GM23248 (cell line): ENCODE measurements at regions not wholly inside any gene's neighbourhood (a gene's known extent, or its start where the extent isn't known, plus 50 kb on each side); places are given as distances from the start of the nearest gene placed in this dataset.

ENCODE experiments used
- DNase-seq: peaks from one replicate; pipeline ENCODE4 v3.0.0-alpha.2; 2015
- H2AFZ ChIP-seq: fragments of 200-600 bp; sonication (generic); 2 replicates; pipeline ENCODE4 v1.6.1; 2016; ENCODE audit warnings: antibody characterized with exemption
- H3F3A ChIP-seq: fragments of 200-600 bp; sonication (generic); 2 replicates; pipeline ENCODE4 v1.6.1; 2016; ENCODE audit warnings: mild to moderate bottlenecking, antibody characterized with exemption, mixed run types; ENCODE audit not compliant: insufficient read depth
- H3K27ac ChIP-seq: fragments of 200-600 bp; sonication (generic); 2 replicates; pipeline ENCODE4 v1.5.1; 2016; ENCODE audit warnings: mild to moderate bottlenecking
- H3K27me3 ChIP-seq: fragments of 200-600 bp; sonication (generic); replicated peaks from 2 replicates; pipeline ENCODE4 v1.6.1; 2016; ENCODE audit warnings: mild to moderate bottlenecking; ENCODE audit not compliant: insufficient read depth
- H3K36me3 ChIP-seq: fragments of 200-600 bp; sonication (generic); 2 replicates; pipeline ENCODE4 v1.6.1; 2016; ENCODE audit warnings: low read depth, mild to moderate bottlenecking
- H3K4me1 ChIP-seq: fragments of 200-600 bp; sonication (generic); 2 replicates; pipeline ENCODE4 v1.6.1; 2016; ENCODE audit warnings: mild to moderate bottlenecking; ENCODE audit not compliant: insufficient read depth
- H3K4me2 ChIP-seq: fragments of 200-600 bp; sonication (generic); one replicate; pipeline ENCODE4 v1.6.1; 2016; ENCODE audit warnings: mild to moderate bottlenecking; ENCODE audit not compliant: unreplicated experiment
- H3K4me3 ChIP-seq: fragments of 200-600 bp; sonication (generic); 2 replicates; pipeline ENCODE4 v1.5.1; 2016; ENCODE audit warnings: mild to moderate bottlenecking
- H3K79me2 ChIP-seq: fragments of 200-600 bp; sonication (generic); 2 replicates; pipeline ENCODE4 v1.6.1; 2016; ENCODE audit warnings: mild to moderate bottlenecking; ENCODE audit not compliant: insufficient read depth
- H3K9ac ChIP-seq: fragments of 200-600 bp; sonication (generic); 2 replicates; pipeline ENCODE4 v1.6.1; 2016; ENCODE audit warnings: mild to moderate bottlenecking
- H3K9me2 ChIP-seq: fragments of 200-600 bp; sonication (generic); 2 replicates; pipeline ENCODE4 v1.6.1; 2016; ENCODE audit warnings: mixed run types, mild to moderate bottlenecking, moderate library complexity; ENCODE audit not compliant: insufficient read depth
- H3K9me3 ChIP-seq: fragments of 200-600 bp; sonication (generic); one replicate; pipeline ENCODE4 v1.6.1; 2017; ENCODE audit warnings: low read depth
- H4K20me1 ChIP-seq: fragments of 200-600 bp; sonication (generic); 2 replicates; pipeline ENCODE4 v1.6.0; 2016; ENCODE audit not compliant: insufficient read depth
- EZH2 ChIP-seq: fragments of 200-600 bp; sonication (generic); IDR thresholded peaks from 2 replicates; pipeline ENCODE4 v1.6.1; 2018; ENCODE audit warnings: antibody characterized with exemption, mild to moderate bottlenecking; ENCODE audit not compliant: insufficient read depth, poor library complexity, severe bottlenecking
- EZH2phosphoT487 ChIP-seq: fragments of 200-600 bp; sonication (generic); IDR thresholded peaks from 2 replicates; pipeline ENCODE4 v1.6.1; 2018; ENCODE audit warnings: antibody characterized with exemption, moderate library complexity, mild to moderate bottlenecking, low read depth; ENCODE audit not compliant: insufficient read depth
- WGBS, 2 experiments: methylation state at CpG; one replicate each; pipeline ENCODE4 v1.1.6; 2015 to 2017; ENCODE audit warnings: low lambda C conversion rate in 2 of 2, low coverage in 1 of 2; ENCODE audit errors: missing lambda C conversion rate in 2 of 2; 5-methylcytosine and 5-hydroxymethylcytosine counted together
- in situ Hi-C: fragments of 300-500 bp; cut with MboI; formaldehyde crosslinking; loops from 2 replicates; pipeline ENCODE4 v1.15.0; 2020

GRCh38 chr2:16102976-16103380, 162.6 kb downstream of the MYCN start:
- no peaks in the 10 kb centered on the region for H3F3A ChIP-seq
- no peaks in the 10 kb centered on the region for H3K79me2 ChIP-seq
- no peaks in the 10 kb centered on the region for H4K20me1 ChIP-seq
- H3K4me1 ChIP-seq = no peaks in the 10 kb centered on the region
- no peak overlapping the region for H3K4me3 ChIP-seq
- in situ Hi-C loops = no loop called here
- H3K9me3 ChIP-seq = no peaks in the 10 kb centered on the region
- no peaks in the 10 kb centered on the region for H3K36me3 ChIP-seq
- no peak overlapping the region for H3K9ac ChIP-seq
- no peak overlapping the region for H2AFZ ChIP-seq
- 16 to 22% methylated on average over 16 of the region's 16 CpGs for WGBS, 2 experiments
- no peak for DNase-seq
- no peak overlapping the region for H3K4me2 ChIP-seq
- H3K9me2 ChIP-seq = no peaks in the 10 kb centered on the region
- H3K27ac ChIP-seq = no peak overlapping the region
- H3K27me3 ChIP-seq = no peaks in the 10 kb centered on the region
- no peak for TF ChIP-seq EZH2
- TF ChIP-seq EZH2phosphoT487 = no peak

- H3K27me3 ChIP-seq = no peaks in the 10 kb centered on the region
- WGBS, 2 experiments = 12 to 14% methylated on average over 13 to 14 of the region's 14 CpGs
- H3K4me3 ChIP-seq = no peak overlapping the region
- no peak overlapping the region for H3K4me2 ChIP-seq
- in situ Hi-C loops = no loop called here
- H3K9me2 ChIP-seq = no peaks in the 10 kb centered on the region
- no peaks in the 10 kb centered on the region for H3K79me2 ChIP-seq
- no peaks in the 10 kb centered on the region for H3K9me3 ChIP-seq
- no peak overlapping the region for H2AFZ ChIP-seq
- no peaks in the 10 kb centered on the region for H3K36me3 ChIP-seq
- no peaks in the 10 kb centered on the region for H4K20me1 ChIP-seq
- no peak overlapping the region for H3K27ac ChIP-seq
- DNase-seq = no peak
- TF ChIP-seq EZH2 (no peak), EZH2phosphoT487 (no peak)
- no peak overlapping the region for H3K9ac ChIP-seq
- H3F3A ChIP-seq = no peaks in the 10 kb centered on the region
- no peaks in the 10 kb centered on the region for H3K4me1 ChIP-seq
Observed at GRCh38 chr2:16102358-16102975, 162.1 kb downstream of the MYCN start.

DNA sequence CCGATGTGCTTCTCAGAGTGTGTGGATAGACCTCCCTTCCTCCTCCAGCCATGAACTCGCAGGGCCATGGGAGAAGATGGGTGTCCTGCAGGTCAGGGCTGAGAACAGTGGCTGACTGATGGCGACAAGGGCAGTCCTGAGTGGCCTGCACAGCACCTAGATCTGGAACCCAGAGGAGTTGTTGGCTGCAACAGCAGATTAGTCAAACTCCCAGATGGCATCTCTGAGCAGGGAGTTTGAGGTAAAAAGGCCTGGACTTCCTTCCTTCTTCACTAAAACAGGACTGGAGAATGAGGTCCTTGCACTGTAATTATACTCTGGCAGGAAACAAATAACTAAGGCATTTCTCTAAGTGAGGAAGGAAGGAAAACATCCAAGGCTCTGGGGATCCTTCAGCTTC, 160.8 kb downstream of the MYCN start:
- no peaks in the 10 kb centered on the region for H3F3A ChIP-seq
- H3K9me3 ChIP-seq = no peaks in the 10 kb centered on the region
- no peaks in the 10 kb centered on the region for H3K27me3 ChIP-seq
- no peaks in the 10 kb centered on the region for H3K36me3 ChIP-seq
- DNase-seq = no peak
- TF ChIP-seq EZH2phosphoT487 (no peak), EZH2 (no peak)
- no peak overlapping the region for H3K27ac ChIP-seq
- no peak overlapping the region for H3K4me2 ChIP-seq
- H2AFZ ChIP-seq = no peak overlapping the region
- in situ Hi-C loops = no loop called here
- no peaks in the 10 kb centered on the region for H4K20me1 ChIP-seq
- H3K9me2 ChIP-seq = no peaks in the 10 kb centered on the region
- no peak overlapping the region for H3K9ac ChIP-seq
- no peaks in the 10 kb centered on the region for H3K4me1 ChIP-seq
- no peak overlapping the region for H3K4me3 ChIP-seq
- H3K79me2 ChIP-seq = no peaks in the 10 kb centered on the region
- WGBS, 2 experiments = 24 to 29% methylated on average over 3 of the region's 3 CpGs

DNA sequence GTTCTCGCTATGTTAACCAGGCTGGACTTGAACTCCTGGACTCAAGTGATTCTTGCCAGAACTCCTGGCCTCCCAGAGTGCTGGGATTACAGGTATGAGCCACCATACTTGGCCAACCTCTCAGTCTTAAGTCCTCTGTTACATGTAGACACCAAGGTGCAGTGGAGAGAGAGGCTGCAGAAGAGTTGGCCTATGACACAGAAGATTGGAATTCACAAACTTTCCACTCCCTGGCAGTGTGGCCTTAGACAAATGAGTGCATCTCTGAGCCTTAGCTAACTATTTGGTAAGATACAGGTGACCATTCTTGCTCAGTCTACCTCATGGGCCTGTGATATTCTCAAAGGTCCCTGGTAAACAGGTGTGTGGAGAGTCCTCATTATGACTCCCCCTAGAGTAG, 159.7 kb downstream of the MYCN start:
- H3K9ac ChIP-seq = no peak overlapping the region
- WGBS, 2 experiments = 0% methylated on average over 1 of the region's 1 CpG
- no peak for DNase-seq
- no peaks in the 10 kb centered on the region for H3K4me1 ChIP-seq
- no peak overlapping the region for H3K27ac ChIP-seq
- no peaks in the 10 kb centered on the region for H3F3A ChIP-seq
- H3K27me3 ChIP-seq = no peaks in the 10 kb centered on the region
- no peaks in the 10 kb centered on the region for H3K9me2 ChIP-seq
- no peak overlapping the region for H3K4me3 ChIP-seq
- H3K9me3 ChIP-seq = no peaks in the 10 kb centered on the region
- TF ChIP-seq EZH2phosphoT487 (no peak), EZH2 (no peak)
- in situ Hi-C loops = no loop called here
- H3K36me3 ChIP-seq = no peaks in the 10 kb centered on the region
- no peaks in the 10 kb centered on the region for H3K79me2 ChIP-seq
- no peak overlapping the region for H3K4me2 ChIP-seq
- H2AFZ ChIP-seq = no peak overlapping the region
- H4K20me1 ChIP-seq = no peaks in the 10 kb centered on the region

- DNase-seq = no peak
- no peaks in the 10 kb centered on the region for H3K4me1 ChIP-seq
- H3K9me3 ChIP-seq = no peaks in the 10 kb centered on the region
- WGBS, 2 experiments = 21 to 33% methylated on average over 2 of the region's 2 CpGs
- in situ Hi-C loops = no loop called here
- TF ChIP-seq EZH2 (no peak), EZH2phosphoT487 (no peak)
- no peak overlapping the region for H3K4me3 ChIP-seq
- no peaks in the 10 kb centered on the region for H3F3A ChIP-seq
- H2AFZ ChIP-seq = no peak overlapping the region
- no peak overlapping the region for H3K4me2 ChIP-seq
- H3K79me2 ChIP-seq = no peaks in the 10 kb centered on the region
- no peaks in the 10 kb centered on the region for H3K27me3 ChIP-seq
- no peaks in the 10 kb centered on the region for H4K20me1 ChIP-seq
- H3K9me2 ChIP-seq = no peaks in the 10 kb centered on the region
- no peak overlapping the region for H3K9ac ChIP-seq
- no peak overlapping the region for H3K27ac ChIP-seq
- no peaks in the 10 kb centered on the region for H3K36me3 ChIP-seq
Observed at GRCh38 chr2:16099326-16099725, 159.0 kb downstream of the MYCN start.
